ENCODE measurements at regions not wholly inside any gene's neighbourhood (a gene's known extent, or its start where the extent isn't known, plus 50 kb on each side); places are given as distances from the start of the nearest gene placed in this dataset.

DNA sequence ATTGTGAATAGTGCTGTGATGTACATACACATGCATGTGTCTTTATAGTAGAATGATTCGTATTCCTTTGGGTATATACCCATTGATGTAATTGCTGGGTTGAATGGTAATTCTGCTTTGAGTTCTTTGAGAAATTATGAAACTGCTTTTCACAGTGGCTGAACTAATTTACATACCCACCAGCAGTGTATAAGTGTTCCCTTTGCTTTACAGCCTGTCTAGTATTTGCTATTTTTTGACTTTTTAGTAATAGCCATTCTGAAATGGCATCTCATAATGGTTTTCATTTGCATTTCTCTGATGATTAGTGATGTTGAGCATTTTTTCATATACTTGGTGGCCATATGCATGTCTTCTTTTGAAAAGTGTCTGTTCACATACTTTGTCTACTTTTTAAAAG is 54.5 kb upstream of the FAM78B start:
- no peak overlapping the region for H3K4me3 Mint-ChIP-seq (ENCODE audit: low read depth)
- intact Hi-C loops (cut with micrococcal nuclease) = no loop called here
- no peaks in the 10 kb centered on the region for H3K36me3 Mint-ChIP-seq (ENCODE audit: low read depth)
- no peak overlapping the region for H3K27ac Mint-ChIP-seq
- H3K4me1 Mint-ChIP-seq (ENCODE audit: low read depth) = no peaks in the 10 kb centered on the region
- no peak for DNase-seq (ENCODE audit: low spot score)
- peaks cover 37% of the 10 kb centered on the region for H3K9me3 Mint-ChIP-seq
- no peaks in the 10 kb centered on the region for H3K27me3 Mint-ChIP-seq (ENCODE audit: low read depth)

DNA sequence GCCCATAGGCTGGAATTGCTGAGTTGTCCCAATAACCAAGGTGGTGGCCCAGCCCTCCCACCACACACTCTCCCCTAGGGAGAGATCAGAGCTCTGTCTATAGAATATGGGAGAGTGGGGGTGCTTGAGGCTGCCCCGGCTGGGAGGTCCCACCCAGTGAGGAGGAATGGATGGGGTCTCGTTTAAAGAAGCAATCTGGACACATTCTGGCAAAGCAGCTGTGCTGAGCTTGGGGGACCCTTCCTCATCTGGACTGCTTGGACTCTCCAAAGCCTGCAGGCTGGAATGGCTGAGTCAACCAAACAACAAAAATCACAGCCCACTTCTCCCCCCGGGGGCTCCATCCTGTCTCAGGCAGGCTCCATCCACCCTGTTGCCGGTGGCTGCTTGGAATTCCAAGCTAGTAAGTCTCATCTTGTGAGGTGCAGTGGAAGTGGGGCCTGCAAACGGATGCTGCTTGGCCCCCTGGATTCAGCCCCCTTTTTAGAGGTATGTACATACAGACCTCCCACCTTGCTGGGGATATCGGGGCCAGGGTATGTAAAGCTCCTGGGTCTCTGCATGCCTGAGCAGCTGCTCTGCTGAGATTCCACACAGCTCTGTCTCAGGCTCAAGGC is 67.1 kb upstream of the FAM78B start:
- Mint-ChIP-seq H3K27me3 (ENCODE audit: low read depth) (no peaks in the 10 kb centered on the region), H3K27ac (no peak overlapping the region), H3K36me3 (ENCODE audit: low read depth) (no peaks in the 10 kb centered on the region), H3K4me1 (ENCODE audit: low read depth) (peaks cover 1% of the 10 kb centered on the region), H3K9me3 (peaks cover 16% of the 10 kb centered on the region), H3K4me3 (ENCODE audit: low read depth) (no peak overlapping the region)
- no peak for DNase-seq (ENCODE audit: low spot score)
- intact Hi-C loops (cut with micrococcal nuclease) = no loop called here

DNA sequence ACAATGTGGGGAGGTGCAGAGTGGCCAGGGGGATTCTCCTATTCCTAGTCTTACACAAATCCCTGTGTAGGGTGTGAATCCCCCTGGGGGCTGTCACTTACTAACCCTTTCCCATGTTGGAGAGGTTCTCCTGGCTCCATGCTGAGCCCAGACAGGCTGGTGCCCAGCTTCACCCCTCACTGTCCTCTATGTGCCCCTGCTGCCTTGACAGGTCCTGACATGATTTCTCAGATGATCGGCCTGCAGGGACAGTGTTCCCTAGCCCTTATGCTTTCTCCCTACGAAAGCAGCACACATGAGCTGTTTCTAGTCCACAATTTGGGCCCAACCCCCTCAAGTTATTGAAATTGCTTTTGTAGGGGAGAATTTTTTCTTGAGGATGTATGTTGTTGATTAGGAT is 68.9 kb upstream of the FAM78B start:
- no peak overlapping the region for H3K27ac Mint-ChIP-seq
- H3K9me3 Mint-ChIP-seq = peaks cover 13% of the 10 kb centered on the region
- no peak for DNase-seq (ENCODE audit: low spot score)
- no peaks in the 10 kb centered on the region for H3K27me3 Mint-ChIP-seq (ENCODE audit: low read depth)
- intact Hi-C loops (cut with micrococcal nuclease) = no loop called here
- no peaks in the 10 kb centered on the region for H3K36me3 Mint-ChIP-seq (ENCODE audit: low read depth)
- H3K4me1 Mint-ChIP-seq (ENCODE audit: low read depth) = peaks cover 1% of the 10 kb centered on the region
- H3K4me3 Mint-ChIP-seq (ENCODE audit: low read depth) = no peak overlapping the region

DNA sequence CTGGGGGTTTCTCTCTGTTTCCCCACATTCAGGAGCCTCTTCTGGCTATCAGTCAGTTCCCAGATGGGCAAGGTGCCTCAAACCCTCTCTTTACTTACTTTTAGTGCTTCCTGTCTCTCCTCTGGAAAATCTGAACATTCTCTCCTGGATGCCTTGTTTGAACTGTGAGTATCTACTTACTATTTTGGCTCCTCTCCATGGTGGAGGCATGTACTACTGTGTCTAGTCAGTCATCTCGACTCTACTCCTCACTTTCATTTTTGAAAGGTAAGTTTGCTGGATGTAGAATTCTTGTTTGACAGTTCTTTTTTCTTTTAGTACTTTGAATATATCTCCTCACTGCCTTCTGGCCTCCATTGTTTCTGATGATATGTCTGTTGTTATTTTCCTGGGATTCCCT is 70.9 kb upstream of the FAM78B start:
- no peak overlapping the region for H3K27ac Mint-ChIP-seq
- peaks cover 1% of the 10 kb centered on the region for H3K4me1 Mint-ChIP-seq (ENCODE audit: low read depth)
- no peaks in the 10 kb centered on the region for H3K36me3 Mint-ChIP-seq (ENCODE audit: low read depth)
- H3K4me3 Mint-ChIP-seq (ENCODE audit: low read depth) = no peak overlapping the region
- peaks cover 5% of the 10 kb centered on the region for H3K9me3 Mint-ChIP-seq
- H3K27me3 Mint-ChIP-seq (ENCODE audit: low read depth) = no peaks in the 10 kb centered on the region
- DNase-seq (ENCODE audit: low spot score) = no peak
- intact Hi-C loops (cut with micrococcal nuclease) = no loop called here

DNA sequence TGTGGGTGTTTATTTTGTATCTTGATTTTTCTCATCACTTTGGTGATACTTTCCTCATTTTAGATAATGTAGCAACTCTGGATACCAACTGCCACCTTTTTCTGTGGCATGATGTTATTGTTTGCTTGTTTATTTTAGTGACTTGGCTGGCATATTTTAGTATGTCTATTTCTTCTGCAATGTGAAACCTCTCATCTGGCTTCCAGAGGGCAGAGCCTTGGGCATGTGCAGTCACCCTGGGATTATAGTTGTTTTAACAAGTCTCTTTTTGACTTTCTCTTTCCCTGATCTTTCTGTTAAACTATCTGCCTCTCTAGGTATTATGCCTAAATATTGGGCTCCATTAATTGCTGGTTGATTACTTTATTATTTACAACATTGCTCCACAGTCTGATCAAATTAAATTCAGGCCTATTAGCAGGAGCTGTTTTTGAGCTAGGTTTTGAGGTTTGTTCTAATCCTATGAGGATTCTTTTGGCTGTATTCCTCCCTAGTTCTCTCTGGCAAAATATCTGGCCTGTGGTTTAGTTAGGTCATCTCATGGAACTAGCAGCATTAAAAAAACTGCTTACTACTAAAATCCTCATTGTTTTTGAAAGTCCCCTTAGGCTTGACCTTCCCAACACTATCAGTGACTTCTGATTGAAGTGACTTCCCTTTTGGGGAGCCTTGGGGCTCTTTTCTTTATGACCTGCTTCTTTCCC is 86.4 kb upstream of the FAM78B start:
- Mint-ChIP-seq H3K4me3 (ENCODE audit: low read depth) (no peak overlapping the region), H3K9me3 (peaks cover 6% of the 10 kb centered on the region), H3K36me3 (ENCODE audit: low read depth) (no peaks in the 10 kb centered on the region), H3K27ac (no peak overlapping the region), H3K4me1 (ENCODE audit: low read depth) (no peaks in the 10 kb centered on the region), H3K27me3 (ENCODE audit: low read depth) (no peaks in the 10 kb centered on the region)
- no peak for DNase-seq (ENCODE audit: low spot score)
- intact Hi-C loops (cut with micrococcal nuclease) = no loop called here

DNA sequence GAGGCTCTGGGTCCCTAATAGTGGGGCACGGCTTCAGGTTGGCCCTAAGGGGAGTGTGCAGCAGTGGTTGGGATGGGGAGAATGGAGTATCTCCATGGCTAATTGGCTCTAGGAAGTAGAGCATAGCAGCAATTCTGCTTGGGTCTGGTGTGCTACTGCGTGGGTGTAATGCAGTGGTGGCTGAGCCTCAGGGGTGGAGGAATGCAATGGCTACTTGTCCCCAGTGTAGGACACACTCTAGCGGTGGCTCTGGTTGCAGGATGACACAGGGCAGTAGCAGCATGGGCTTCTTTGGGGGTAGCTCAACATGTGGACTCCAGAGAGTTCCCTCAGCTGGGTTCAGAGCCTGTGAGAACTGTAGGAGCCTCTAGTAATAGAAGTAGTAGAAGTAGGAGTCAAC is 91.2 kb upstream of the FAM78B start:
- intact Hi-C loops (cut with micrococcal nuclease) = no loop called here
- Mint-ChIP-seq H3K4me1 (ENCODE audit: low read depth) (no peaks in the 10 kb centered on the region), H3K9me3 (no peaks in the 10 kb centered on the region), H3K27ac (no peak overlapping the region), H3K27me3 (ENCODE audit: low read depth) (no peaks in the 10 kb centered on the region), H3K36me3 (ENCODE audit: low read depth) (no peaks in the 10 kb centered on the region), H3K4me3 (ENCODE audit: low read depth) (no peak overlapping the region)
- no peak for DNase-seq (ENCODE audit: low spot score)

DNA sequence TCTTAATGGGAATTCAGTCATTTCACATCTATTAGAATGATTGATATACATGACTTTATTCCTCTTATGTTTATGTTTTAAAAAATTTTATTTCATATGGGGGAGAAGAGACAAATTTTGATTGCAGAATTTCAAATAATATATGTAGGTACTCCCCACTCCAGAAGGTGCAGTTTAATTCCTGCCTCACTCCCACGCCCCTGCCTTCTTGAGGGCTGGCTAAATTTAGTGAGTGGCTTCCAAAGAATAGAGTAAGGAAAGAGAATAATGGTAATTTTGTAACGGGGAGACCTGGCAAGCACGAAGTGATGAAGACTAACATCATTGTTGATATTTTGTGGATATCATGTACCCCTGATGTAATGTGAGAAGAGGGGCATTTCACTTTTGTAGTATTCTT is 94.7 kb upstream of the FAM78B start:
- intact Hi-C loops (cut with micrococcal nuclease) = no loop called here
- H3K27ac Mint-ChIP-seq = no peak overlapping the region
- DNase-seq (ENCODE audit: low spot score) = no peak
- no peaks in the 10 kb centered on the region for H3K36me3 Mint-ChIP-seq (ENCODE audit: low read depth)
- no peak overlapping the region for H3K4me3 Mint-ChIP-seq (ENCODE audit: low read depth)
- no peaks in the 10 kb centered on the region for H3K27me3 Mint-ChIP-seq (ENCODE audit: low read depth)
- H3K4me1 Mint-ChIP-seq (ENCODE audit: low read depth) = no peaks in the 10 kb centered on the region
- H3K9me3 Mint-ChIP-seq = no peaks in the 10 kb centered on the region

DNA sequence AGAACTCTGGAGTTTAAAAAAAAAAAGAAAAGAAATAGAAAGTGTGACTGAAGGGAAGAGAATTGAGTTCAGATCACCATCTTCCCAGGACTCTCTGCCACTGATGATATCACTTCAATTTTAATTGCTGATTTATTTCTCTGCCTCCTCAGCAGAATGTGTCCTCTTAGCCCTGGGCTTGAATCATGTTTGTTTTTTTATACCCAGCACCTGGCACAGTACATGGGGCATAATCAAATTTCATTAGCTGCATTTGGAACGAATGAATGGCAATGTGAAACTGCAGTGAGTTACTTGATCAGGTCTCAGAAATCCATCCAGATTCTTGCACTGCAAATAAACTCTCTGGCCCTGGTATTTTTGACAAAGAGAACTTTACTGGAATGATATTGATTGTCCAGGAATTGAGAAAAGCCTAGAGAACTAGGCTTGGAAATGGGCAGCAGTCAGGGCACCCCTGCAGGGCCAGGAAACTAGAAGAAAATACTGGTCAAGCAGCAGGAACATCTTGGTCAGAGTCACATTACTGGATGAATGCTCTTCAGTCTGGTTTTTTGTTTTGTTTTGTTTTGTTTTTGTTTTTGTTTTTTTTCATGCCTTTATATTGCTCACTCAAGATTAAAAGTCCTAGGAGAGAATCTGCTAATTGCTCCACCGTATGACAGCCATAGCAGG is 103.8 kb upstream of the FAM78B start:
- Mint-ChIP-seq H3K27me3 (ENCODE audit: low read depth) (no peaks in the 10 kb centered on the region), H3K36me3 (ENCODE audit: low read depth) (no peaks in the 10 kb centered on the region), H3K9me3 (no peaks in the 10 kb centered on the region), H3K4me3 (ENCODE audit: low read depth) (no peak overlapping the region), H3K4me1 (ENCODE audit: low read depth) (peaks cover 4% of the 10 kb centered on the region), H3K27ac (no peak overlapping the region)
- no peak for DNase-seq (ENCODE audit: low spot score)
- intact Hi-C loops (cut with micrococcal nuclease) = no loop called here

DNA sequence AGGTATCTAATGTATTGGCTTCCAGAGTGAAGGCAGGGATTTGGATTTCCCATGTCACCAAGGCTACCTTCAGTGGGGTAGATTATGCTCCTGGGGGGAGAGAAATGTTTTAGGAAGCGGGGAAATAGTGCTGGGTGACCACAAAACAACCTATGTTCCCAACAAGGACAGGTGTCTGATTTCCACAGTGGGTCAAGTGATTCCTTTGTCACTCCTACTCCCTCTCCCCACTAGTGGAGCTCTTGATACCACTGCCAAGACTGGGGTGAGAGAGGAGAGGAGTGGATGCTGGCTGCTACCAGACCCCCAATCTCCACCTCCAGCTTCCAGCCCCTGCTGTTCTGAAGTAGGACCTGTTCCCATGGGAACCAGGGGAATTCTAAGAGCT is 104.3 kb upstream of the FAM78B start:
- no peak for DNase-seq (ENCODE audit: low spot score)
- Mint-ChIP-seq H3K4me3 (ENCODE audit: low read depth) (no peak overlapping the region), H3K9me3 (peaks cover 1% of the 10 kb centered on the region), H3K27me3 (ENCODE audit: low read depth) (no peaks in the 10 kb centered on the region), H3K4me1 (ENCODE audit: low read depth) (peaks cover 4% of the 10 kb centered on the region), H3K36me3 (ENCODE audit: low read depth) (no peaks in the 10 kb centered on the region), H3K27ac (no peak overlapping the region)
- intact Hi-C loops (cut with micrococcal nuclease) = no loop called here

DNA sequence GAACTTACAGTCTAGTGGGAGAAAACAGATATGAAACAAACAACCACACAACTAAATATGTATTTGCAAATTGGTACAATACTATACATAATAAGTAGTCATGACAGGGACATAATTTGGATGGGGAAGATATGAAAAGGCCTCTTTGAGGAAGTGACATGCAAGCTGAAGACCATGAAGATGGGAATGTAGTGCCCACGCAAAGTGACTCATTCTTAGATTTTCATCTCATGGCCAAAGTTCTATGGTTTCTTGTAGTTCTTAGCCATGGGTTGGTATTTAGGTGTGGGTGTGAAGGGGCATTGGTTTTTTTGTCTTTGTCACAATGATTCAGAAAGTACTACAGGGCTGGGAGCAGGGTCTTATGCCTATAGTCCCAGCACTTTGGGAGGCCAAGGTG is 105.4 kb upstream of the FAM78B start:
- Mint-ChIP-seq H3K9me3 (peaks cover 7% of the 10 kb centered on the region), H3K36me3 (ENCODE audit: low read depth) (no peaks in the 10 kb centered on the region), H3K4me1 (ENCODE audit: low read depth) (peaks cover 4% of the 10 kb centered on the region), H3K27ac (no peak overlapping the region), H3K27me3 (ENCODE audit: low read depth) (no peaks in the 10 kb centered on the region), H3K4me3 (ENCODE audit: low read depth) (no peak overlapping the region)
- DNase-seq (ENCODE audit: low spot score) = no peak
- intact Hi-C loops (cut with micrococcal nuclease) = no loop called here

DNA sequence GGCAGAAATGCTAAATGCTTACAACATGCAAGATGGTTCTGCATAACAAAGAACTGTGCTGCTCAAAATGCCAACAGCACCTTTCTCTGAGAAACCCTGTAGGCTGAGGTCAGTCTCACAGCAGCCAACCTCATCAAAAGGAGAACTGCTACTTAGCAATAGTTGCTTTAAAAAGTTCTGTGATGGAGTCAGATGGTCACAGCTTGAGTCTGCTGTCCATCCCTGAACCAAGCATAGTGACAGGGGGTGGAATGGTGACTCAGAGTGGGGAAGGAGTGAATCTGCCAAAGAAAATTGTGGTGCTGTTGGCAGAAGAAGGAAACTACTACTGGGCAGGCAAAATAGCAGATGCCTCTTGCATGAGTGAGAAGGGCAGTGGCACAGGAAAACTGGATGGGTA is 106.0 kb upstream of the FAM78B start:
- H3K9me3 Mint-ChIP-seq = peaks cover 7% of the 10 kb centered on the region
- no peak overlapping the region for H3K27ac Mint-ChIP-seq
- H3K4me3 Mint-ChIP-seq (ENCODE audit: low read depth) = no peak overlapping the region
- peaks cover 4% of the 10 kb centered on the region for H3K4me1 Mint-ChIP-seq (ENCODE audit: low read depth)
- no peaks in the 10 kb centered on the region for H3K27me3 Mint-ChIP-seq (ENCODE audit: low read depth)
- no peaks in the 10 kb centered on the region for H3K36me3 Mint-ChIP-seq (ENCODE audit: low read depth)
- DNase-seq (ENCODE audit: low spot score) = no peak
- intact Hi-C loops (cut with micrococcal nuclease) = no loop called here

DNA sequence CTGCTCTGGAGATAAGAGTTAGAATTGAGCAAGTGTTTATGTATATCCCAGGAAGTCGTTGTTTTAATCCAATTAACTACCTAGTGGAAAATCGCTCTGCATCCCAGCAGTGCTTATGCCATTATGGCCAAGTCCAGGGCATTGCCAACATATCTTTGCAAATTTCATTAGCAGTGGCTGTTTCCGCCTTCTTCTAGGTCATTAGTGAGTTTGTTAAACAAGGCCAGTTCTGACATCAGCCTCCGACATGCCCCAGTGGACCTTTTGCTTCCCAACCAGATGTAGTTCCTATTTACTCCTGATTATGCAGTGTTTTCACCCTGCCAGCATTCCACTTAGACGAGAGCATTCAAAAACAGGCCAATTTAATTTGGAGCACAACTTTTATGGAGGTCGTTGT is 106.8 kb upstream of the FAM78B start:
- DNase-seq (ENCODE audit: low spot score) = no peak
- Mint-ChIP-seq H3K4me3 (ENCODE audit: low read depth) (no peak overlapping the region), H3K9me3 (peaks cover 7% of the 10 kb centered on the region), H3K36me3 (ENCODE audit: low read depth) (no peaks in the 10 kb centered on the region), H3K4me1 (ENCODE audit: low read depth) (peaks cover 4% of the 10 kb centered on the region), H3K27me3 (ENCODE audit: low read depth) (no peaks in the 10 kb centered on the region), H3K27ac (no peak overlapping the region)
- intact Hi-C loops (cut with micrococcal nuclease) = no loop called here

DNA sequence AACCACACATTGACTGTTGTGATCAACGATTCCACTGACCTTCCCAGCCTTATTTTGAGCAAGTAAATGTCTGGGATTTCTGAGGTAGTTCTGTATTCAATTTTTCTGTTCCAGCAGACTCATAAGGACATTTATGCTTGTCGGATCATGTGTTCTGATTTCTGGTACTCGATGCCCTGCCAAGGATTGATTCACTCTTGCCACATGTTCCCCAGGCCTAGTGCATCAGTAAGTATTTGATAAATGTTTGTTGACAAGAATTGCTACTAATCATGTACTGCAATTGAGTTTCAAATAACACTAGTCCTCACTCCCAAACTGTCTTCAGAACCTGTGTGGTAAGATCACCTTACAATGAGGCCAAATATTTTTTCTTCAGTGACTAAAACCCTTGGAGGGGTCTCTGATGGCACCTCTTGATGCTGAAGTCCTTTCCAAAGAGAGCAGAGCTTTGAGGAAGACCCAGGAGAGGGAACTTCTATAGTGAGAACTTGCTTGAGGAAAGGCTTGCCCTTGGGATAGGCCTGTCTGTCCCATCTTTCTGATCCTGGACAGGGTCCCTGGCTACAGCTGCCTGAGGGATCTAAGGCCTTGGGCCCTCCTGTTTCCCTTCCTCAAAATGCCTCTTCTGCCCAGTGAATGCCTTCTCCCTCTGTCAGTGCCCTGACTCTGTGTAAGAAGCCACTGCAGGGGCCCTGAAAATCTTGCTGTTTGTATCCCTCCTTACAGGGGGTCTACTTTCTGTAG is 115.8 kb upstream of the FAM78B start:
- H3K4me3 Mint-ChIP-seq (ENCODE audit: low read depth) = no peak overlapping the region
- H3K27ac Mint-ChIP-seq = no peak overlapping the region
- no peaks in the 10 kb centered on the region for H3K4me1 Mint-ChIP-seq (ENCODE audit: low read depth)
- intact Hi-C loops (cut with micrococcal nuclease) = no loop called here
- no peaks in the 10 kb centered on the region for H3K9me3 Mint-ChIP-seq
- H3K27me3 Mint-ChIP-seq (ENCODE audit: low read depth) = no peaks in the 10 kb centered on the region
- no peaks in the 10 kb centered on the region for H3K36me3 Mint-ChIP-seq (ENCODE audit: low read depth)
- no peak for DNase-seq (ENCODE audit: low spot score)

Measured in activated T-helper 2 cell treated with anti-CD3 and anti-CD28 coated beads, Interferon-gamma antibody, Interleukin-2, Interleukin-4, amounts not matched to agents 10 μg/mL and 5 μg/mL and 100 μg/mL, durations not matched to agents 14 hours and 24 hours and 36 hours (primary cell).